Stimulated activated CD4-positive, alpha-beta T cell treated with anti-CD3 and anti-CD28 coated beads, Interleukin-4, amount 100 ng/mL, for 4 hours (primary cell): ENCODE measurements at regions not wholly inside any gene's neighbourhood (a gene's known extent, or its start where the extent isn't known, plus 50 kb on each side); places are given as distances from the start of the nearest gene placed in this dataset.
"Not testable (repeated sequence)": the region's sequence is repeated elsewhere in the genome, so short reads cannot be mapped to it uniquely, and the experiment has no call there.

Experiments
- DNase-seq, 2 experiments: peaks; one replicate each; pipeline ENCODE4 v3.0.0-alpha.2; 2020

DNA sequence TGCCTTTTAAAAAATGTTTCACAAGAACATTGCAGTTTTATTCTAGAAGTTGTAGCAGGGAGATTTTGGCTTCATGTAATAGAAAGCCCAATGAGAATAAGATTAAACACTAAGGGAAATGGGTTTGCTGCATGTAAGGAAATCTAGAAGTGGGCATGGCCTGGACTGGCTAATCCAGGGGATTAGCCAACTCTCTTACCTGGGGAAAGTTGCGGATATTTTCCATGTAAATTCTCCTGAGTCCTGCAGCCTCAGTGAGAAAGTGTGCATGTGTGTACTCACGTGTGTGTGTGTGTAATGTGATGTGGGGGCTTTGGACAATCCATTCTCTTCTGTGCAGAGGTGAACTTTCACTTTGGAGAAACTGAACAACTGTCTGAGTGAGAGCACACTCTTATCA lies 775.1 kb upstream of the TPTE start:
- not testable (repeated sequence) for DNase-seq

DNA sequence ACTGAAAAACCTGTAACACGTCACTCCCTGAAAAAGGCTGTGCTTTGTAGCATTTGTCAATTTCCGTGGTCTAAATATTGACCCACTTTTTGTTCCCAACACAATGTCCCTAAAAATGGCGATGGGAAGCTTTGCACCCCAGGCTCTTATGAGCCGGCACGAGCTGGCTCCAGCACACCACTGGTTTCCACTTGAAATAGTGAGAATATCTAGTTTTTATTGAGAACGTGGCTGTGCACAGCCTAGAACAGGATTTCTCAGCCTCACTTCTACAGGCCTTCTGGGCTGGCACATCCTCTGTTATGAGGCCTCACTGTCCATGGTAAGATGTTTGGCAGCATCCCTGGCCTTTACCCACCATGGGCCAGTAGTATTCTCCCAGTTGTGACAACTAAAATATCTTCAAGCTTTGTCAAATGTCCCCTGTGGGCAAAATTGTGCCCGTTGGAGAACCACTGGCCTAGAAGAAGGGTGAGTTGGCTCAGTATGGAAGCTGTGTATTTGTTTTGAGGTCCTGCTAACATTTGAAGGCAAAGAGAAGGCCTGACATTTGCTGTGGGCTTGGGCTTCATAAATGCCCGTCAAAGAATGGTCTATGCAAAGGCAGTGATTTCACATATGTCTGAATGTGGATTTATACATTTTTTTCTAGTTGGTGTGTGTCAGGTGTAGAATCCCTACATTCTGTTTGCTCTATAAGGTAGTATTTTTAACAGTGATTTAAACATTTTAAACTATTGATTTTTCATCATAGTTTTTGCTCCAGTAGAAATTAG lies 774.4 kb upstream of the TPTE start:
- not testable (repeated sequence) for DNase-seq

DNA sequence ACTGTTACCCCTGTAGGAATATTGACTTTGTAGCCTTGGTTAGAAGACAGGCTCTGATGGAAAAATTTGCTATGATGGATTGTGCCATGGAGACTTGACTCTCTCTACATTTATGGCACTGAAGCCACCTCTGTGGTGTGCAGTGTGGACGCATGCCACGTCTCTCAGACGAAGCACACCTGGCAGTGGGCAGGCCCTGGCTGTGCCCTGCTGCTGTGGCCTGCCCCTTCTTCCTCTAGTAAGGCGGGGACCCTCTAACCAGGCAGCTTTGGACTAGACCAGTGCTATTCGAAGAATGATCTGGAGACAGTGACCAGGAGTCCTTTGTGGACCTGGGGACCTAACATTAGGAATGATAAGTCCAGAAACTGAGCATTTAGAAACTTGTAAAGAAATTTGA lies 773.5 kb upstream of the TPTE start:
- not testable (repeated sequence) for DNase-seq

DNA sequence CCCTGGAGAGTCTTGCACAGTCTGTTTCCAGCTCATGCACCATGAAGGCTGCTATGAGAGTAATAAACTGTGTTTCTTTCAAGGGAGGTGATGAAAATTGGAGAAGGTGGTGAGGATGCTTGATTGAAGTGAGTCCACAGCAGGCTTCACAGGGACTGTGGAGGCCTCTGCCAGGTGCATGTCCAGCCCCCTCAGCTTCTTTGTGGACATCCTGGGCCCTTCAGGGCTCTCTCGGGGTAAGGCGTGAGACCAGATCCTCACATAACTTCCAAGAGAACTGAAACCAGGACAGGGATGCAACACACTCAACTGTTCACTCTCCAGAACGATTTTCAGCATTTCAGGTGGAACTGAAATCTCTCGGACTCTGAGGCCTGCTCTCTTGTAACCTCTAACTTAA lies 772.9 kb upstream of the TPTE start:
- DNase-seq, result not testable (repeated sequence)

DNA sequence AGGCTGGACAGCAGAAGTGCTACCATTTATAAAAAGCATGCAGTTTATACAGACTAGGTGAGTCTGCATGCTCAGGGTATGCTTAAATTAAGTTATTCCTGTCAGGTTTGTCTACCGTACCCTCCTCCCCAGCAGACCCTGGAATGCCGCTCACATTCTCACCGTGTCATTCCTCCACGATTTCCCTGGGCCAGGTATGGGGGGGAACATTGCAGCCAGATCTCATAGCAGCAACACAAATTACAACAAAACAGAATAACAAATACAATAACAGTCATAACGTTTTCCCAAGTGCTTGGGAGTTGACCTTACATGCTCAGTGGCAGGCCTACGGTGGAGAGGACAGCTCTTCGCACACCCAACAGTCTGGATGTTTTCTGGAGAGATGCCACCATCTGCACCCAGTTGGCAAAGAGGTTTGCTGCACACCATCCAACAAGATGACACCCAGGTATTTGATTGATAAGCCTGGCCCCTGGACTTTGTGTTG lies 771.6 kb upstream of the TPTE start:
- DNase-seq, result not testable (repeated sequence)

DNA sequence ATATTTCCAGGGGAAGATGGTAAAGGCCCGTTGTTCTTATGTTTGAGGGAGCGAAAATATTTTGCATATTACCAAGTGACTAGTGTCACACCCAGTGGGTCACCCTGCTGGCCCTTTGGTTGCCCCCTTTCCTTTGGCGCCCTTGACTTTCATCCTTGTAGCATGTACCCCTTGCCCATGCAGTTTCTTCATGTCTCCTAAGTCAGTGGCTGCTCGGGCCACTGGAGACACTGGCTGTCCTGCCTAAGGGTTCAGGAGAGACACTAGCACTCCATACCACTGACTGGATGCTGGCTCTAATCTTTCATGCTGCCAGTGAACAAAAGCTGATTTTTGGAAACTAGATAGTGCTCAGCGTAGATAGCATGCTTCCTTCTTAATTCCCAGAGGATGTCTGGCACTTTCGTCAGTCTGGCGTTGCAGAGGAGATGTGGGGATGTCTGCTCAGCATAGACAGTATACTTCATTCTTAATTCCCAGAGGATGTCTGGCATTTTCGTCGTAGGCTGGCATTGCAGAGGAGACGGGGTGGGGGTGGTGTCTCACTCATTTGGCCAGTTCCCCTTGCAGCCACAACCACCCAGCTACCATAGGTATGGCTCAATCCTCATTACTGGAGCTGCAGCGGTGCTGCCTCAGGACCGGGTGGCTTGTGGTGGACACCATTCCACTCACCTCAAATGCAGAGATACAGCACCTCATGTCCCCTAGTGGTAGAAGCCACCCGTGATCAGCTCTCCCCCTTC lies 770.9 kb upstream of the TPTE start:
- no peak for DNase-seq

DNA sequence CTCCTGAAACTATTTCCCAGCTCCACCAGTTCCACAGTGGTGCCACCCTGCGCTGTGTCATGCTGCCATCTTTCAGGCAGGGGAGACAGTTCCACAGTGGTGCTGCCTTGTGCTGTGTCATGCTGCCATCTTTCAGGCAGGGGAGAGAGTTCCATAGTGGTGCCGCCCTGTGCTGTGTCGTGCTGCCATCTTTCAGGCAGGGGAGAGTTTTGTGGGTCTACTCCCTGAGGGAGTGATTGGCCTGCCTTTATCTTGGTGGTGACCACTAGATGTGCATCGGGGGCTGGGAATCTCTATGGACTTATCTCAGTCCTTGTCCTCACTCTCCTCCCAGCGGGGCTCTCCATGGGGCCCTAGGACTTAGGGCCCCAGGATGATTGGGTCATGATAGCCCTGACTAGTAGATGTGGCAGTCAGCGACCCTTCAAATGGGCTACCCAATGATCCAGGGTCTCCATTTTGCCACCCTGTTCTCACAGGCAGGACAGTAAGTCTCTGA lies 770.2 kb upstream of the TPTE start:
- not testable (repeated sequence) for DNase-seq

DNA sequence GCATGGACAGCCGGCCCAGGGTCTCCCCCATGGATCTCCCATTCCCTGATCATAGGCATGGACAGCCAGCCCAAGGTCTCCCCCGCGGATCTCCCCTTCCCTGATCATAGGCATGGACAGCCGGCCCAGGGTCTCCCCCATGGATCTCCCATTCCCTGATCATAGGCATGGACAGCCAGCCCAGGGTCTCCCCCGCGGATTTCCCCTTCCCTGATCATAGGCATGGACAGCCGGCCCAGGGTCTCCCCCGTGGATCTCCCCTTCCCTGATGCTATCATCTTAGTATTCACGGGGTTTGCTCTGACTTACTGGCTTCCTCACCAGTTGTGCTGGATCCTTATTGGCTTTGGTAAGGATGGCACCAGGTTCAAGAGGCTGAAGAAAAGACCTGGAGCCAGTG lies 769.4 kb upstream of the TPTE start:
- not testable (repeated sequence) for DNase-seq

DNA sequence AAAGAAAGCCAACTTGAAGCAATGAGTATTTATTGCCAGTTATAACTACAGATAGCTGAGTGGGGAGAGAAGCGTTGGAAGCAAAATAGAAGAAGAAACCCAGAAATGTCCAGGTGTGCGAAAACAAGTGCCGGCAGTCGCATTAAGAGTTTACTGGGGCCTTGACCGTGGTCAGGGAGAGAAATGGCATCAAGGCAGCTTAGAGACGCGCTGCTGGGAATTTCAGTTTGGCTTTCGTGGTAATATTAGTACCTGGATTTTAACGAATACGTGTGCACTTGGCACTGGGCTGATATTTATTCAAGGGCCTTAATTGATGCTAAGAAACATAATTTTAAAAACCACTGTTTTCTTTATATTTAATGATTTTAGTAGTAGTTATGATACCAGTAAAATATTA lies 767.9 kb upstream of the TPTE start:
- not testable (repeated sequence) for DNase-seq

DNA sequence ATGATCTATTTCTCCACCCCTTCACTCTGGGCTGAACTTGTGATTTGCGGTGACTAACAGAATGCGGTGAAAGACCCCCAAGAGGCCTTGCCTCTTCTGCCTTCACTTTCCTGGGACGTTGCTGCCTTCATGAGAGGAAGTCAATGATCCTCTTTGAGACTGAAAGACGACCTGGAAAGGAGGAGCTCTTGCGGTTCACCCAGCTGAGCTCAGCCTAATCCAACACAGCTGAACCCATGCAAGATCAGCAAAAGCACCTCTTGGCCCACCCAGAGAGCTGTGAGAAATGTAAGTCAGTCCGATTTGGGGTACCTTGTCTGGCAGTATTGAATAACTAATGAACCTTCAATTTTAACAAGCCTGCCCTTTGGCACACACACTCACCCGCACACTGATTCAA lies 767.4 kb upstream of the TPTE start:
- no peak for DNase-seq

DNA sequence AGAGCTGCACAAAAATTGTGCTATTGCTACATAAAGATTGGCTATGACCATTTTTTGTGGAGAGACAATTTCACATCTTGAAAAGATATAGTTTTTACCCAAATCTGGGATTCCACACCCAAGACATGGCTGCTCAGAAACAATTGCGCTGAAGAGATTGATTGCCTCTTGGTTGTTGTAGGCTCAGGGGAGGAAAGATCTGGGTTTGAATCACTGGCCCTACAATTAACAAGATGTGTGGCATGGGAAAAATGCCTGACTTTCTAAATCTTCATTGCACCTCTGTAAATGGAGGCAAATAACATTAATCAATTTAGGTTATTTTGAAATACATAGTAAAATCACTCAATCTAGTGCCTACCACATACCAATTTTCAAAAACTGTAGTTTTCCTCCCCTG lies 766.9 kb upstream of the TPTE start:
- DNase-seq, result not testable (repeated sequence)

DNA sequence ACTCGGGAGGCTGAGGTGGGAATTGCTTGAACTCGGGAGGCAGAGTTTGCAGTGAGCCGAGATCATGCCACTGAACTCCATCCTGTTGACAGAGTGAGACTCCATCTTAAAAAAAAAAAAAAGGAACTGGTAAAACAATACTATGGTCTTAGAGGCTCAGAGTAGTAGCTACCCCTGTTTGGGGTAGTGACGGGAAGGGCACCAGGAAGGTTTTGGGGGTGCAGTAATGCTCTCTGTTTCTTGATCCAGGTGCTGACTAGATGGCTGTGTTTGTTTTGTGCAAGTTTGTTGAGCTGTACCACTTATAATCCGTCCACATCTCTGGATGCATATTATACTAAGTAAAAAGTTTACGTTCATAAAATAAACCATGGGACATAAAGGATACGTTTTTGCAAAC lies 765.8 kb upstream of the TPTE start:
- no peak for DNase-seq

DNA sequence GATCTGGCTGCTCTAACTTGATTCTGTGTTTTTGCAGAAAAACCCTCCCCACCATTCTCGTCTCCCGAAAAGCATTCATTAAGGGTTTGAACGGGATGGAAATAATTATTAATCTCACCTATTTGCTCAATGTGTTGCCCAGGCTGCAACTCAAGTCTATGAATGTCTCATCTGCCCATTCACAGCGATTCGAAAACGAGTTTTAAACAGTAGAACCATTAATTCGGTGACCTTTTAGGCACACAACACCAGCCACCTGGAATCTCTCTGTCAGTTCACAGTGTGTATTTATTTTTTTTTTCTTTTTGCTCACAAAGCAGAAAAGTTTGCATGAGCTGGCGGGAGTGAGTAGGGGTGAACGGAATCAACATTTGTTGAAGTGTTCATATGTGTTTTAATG lies 764.7 kb upstream of the TPTE start:
- no peak for DNase-seq

DNA sequence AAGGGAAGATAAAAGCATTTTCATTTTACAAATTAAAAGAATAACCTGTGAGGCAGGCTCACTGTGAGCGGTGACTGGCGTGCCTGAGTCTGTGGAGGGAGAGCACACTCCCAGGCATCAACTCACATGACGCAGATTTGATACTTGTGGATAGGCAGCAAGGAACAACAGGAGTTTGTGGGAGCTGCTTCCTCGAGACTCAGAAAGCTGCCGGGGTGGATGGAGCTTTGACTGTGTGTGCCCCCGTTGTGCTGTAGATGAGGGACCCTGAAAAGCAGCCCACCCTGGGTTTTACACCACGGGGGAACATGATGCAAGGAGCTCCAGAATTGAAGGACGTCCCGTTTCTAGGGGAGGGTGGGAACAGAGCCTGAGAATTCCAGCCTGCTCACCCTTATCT lies 764.3 kb upstream of the TPTE start:
- not testable (repeated sequence) for DNase-seq

DNA sequence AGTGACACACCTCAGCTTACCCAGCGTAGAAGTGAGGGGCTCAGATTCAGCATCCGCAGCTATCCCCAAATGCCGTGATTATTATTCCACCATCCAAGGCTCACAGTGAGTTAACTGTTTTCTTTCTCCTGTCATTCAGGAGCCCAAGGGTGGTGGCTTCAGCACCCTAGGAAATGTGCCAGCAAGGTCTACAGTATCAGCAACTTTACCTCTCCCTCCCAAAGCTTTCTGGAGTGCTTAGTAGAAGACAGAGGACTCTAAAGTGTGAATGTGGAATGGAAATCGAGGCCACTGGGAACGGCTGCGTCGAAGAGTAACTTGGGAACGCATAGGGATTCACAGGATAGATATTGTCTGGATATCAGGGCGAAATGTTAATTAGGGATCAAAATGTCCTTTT lies 763.8 kb upstream of the TPTE start:
- DNase-seq, result not testable (repeated sequence)

DNA sequence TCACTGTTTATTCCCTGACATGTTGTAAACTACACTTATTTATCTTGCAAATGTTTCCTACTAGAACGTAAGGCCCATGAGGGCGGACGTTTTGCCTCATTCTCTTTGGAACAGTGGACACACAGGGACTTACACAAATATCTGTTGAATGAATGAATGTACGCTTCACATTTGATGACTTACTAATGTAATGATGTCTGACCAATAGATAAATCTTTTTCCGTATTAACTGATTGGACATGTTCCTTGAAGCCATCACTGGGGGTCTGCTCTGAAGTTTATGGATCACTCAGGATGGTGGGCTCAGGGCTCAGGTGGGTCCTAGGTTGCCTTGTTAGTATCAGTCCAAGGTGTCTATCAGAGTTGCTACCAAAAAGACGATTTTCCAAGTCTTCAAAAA lies 763.2 kb upstream of the TPTE start:
- DNase-seq, result no peak

DNA sequence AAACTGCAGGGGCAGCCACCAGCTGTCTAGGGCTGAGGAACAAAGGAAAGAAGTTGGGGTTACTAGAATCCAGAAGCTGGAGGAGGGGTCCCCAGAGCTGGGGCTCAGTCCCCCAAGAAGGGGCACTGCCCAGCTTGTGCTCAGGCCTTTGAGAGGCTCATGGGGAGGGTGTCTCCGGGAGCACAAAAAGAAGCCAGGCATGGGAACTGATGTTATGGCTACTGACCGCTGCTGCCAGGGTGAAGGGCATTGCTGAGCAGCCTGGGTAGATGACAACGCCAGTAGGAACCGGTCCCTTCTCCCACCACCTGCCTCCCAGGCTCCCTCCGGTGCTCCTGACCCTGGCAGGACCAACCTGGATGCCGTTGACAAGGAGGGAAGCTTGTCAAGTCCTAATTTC lies 762.5 kb upstream of the TPTE start:
- DNase-seq, result no peak

DNA sequence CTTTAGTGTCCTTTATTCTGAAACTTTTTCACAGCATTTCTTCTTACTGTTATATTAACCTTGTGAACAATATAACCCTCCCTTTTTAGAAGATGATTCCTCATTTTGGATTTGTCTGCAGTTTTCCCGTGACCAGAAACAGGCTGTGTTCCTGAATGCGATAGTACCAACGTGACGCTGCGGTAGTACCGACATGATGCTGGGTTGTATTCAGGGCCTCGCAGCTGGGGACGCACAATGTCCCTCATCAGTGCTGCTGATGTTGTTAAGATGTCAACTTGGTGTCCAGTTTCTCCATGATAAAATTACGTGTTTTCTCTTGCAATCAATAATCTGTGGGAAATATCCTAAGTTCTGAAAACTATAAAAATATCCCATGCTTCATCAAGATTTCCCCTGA lies 761.4 kb upstream of the TPTE start:
- no peak for DNase-seq

DNA sequence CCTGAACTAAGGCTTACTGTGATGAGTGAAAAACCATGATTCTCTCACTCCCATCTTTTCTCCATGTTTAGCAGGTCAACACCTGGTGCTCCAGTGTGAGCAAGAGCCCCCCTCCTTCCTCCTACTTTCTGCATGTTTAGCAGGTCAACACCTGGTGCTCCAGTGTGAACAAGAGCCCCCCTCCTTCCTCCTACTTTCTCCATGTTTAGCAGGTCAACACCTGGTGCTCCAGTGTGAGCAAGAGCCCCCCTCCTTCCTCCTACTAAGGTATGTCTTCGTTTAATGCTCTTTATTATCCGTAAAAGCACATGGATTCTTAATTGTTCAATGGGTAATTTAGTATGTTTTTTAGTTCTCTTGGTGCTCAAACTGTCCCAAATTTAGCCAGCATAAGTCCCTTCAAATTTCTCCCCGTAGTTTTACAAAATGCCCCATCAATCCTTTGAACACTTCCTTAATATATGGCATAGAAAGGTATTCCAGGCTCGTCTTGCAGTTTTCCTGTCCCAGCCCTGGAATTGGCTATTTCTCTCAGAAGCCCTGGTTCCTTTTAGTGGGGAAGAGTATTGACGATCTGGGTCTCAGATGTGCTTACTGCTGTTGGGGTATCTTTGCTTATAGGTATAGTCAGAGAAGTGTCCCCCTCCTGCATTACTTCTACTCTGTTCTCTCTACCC lies 760.8 kb upstream of the TPTE start:
- DNase-seq, result no peak

DNA sequence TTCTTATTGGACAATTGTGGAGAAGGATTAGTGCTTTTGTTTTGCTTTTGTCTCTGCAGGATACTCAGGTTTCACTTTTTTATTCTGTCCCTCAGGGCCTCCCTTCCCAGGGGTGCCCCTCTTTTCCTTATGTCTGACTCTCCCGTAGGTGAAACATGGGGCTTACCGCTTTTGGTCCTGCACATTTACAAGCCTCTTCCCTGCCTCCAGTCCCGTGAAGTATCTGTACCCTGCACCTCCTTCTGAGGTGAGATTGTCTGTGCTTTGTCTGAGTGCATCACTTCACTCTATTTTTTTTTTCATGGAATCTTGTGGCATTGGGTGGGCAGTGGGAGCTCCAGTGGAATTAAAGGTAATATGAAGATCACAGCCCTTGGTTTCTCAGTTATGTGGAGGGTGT lies 758.1 kb upstream of the TPTE start:
- DNase-seq, result no peak

DNA sequence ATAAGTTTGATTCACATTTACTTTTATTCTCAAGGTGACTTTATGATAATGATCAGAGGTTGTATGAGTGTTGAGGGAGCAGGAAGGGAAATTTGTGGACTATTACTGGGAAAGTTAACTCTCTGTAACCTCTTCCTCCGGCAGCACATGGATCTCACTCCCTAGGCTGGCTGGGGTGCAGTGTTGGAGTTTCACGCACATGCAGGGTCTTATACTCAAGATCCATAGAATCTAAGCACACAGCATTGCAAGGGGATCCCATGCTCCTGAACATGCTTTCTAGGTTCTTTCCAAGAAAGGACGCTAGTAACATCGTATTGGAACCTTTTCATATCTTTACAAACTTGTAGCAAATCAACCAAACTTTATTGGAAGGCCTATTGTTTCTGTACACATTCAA lies 757.6 kb upstream of the TPTE start:
- DNase-seq, result no peak

DNA sequence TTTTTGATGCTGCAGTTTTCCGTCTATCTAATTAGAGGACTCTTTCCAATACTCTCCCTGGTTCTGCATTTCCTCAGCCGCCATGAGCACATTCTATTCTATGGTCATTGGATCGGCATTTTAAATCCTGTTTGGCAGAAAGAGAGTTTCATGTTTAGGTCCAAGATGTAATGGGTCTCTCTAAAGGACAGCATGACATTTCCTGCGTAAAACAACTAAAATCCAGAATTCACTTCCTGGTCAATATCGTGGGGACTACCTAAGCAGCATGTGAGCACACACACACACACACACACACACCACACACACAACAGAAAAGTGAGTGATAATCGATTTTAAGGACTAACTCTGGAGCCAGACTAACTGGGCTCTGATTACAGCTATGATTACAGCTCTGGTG lies 757.1 kb upstream of the TPTE start:
- DNase-seq, result not testable (repeated sequence)

DNA sequence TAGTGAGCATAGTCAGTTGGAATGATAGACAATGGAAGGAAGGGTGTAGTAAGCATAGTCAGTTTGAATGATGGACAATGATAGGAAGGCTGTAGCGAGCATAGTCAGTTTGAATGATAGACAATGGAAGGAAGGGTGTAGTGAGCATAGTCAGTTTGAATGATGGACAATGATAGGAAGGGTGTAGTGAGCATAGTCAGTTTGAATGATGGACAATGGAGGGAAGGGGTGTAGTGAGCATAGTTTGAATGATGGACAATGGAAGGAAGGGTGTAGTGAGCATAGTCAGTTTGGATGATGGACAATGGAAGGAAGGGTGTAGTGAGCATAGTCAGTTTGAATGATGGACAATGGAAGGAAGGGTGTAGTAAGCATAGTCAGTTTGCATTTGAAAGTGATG lies 755.8 kb upstream of the TPTE start:
- not testable (repeated sequence) for DNase-seq
